SK-N-SH (cell line): ENCODE measurements at regions not wholly inside any gene's neighbourhood (a gene's known extent, or its start where the extent isn't known, plus 50 kb on each side); places are given as distances from the start of the nearest gene placed in this dataset.

Experiments used
- CTCF ChIA-PET: fragments of 300-600, 350-600 bp; formaldehyde crosslinking; extraction: SDS; loops from one replicate; lab custom pipeline; 2021; lab: Yijun Ruan, JAX
- POLR2A ChIA-PET: fragments of 350-600 bp; sonication (Branson Sonifier 250); formaldehyde crosslinking; extraction: SDS; loops from one replicate; lab custom pipeline; 2020; ENCODE audit warnings: antibody characterized with exemption, inconsistent platforms; lab: Yijun Ruan, JAX
- DNase-seq: peaks from one replicate; pipeline ENCODE4 v3.0.0; 2012
- H2AFZ ChIP-seq: fragments of 200-600 bp; sonication (generic); 2 replicates; pipeline ENCODE4 v1.8.1; 2016; ENCODE audit warnings: antibody characterized with exemption, mild to moderate bottlenecking, low read depth
- H3F3A ChIP-seq: fragments of 200-600 bp; sonication (generic); replicated peaks from 2 replicates; pipeline ENCODE3; 2016; ENCODE audit warnings: antibody characterized with exemption, mild to moderate bottlenecking; ENCODE audit not compliant: insufficient read depth
- H3K27ac ChIP-seq, 2 experiments: fragments of 200-500 bp in 1 of 2; fragments of 200-600 bp in 1 of 2; sonication (Bioruptor generic) in 1 of 2; sonication (generic), shearing (Covaris generic) in 1 of 2; 2 replicates each; pipeline versions ENCODE4 v1.5.1 to v1.6.1; 2014 to 2016; ENCODE audit warnings: low read depth in 2 of 2, inconsistent platforms in 1 of 2, low read length in 1 of 2, mild to moderate bottlenecking in 1 of 2, mixed read lengths in 1 of 2
- H3K27me3 ChIP-seq: fragments of 200-600 bp; sonication (generic), shearing (Covaris generic); 2 replicates; pipeline ENCODE4 v1.6.1; 2016; ENCODE audit warnings: mixed run types; ENCODE audit not compliant: insufficient read depth
- H3K36me3 ChIP-seq, 2 experiments: fragments of 200-500 bp in 1 of 2; fragments of 200-600 bp in 1 of 2; sonication (Bioruptor generic) in 1 of 2; sonication (generic) in 1 of 2; replicated peaks in 1 of 2; 2 replicates each; pipeline versions ENCODE3 to v1.5.1; 2014 to 2016; ENCODE audit warnings: low read length in 1 of 2, mild to moderate bottlenecking in 1 of 2; ENCODE audit not compliant: insufficient read depth in 2 of 2, control insufficient read depth in 1 of 2
- H3K4me1 ChIP-seq, 2 experiments: fragments of 200-500 bp in 1 of 2; fragments of 200-600 bp in 1 of 2; sonication (Bioruptor generic) in 1 of 2; sonication (generic), shearing (Covaris generic) in 1 of 2; 2 replicates each; pipeline versions ENCODE4 v1.5.1 to v1.6.1; 2014 to 2016; ENCODE audit warnings: low read depth in 1 of 2, low read length in 1 of 2, mixed run types in 1 of 2; ENCODE audit not compliant: insufficient read depth in 2 of 2, control insufficient read depth in 1 of 2
- H3K4me2 ChIP-seq: fragments of 200-600 bp; sonication (generic), shearing (Covaris generic); 2 replicates; pipeline ENCODE4 v1.6.1; 2017; ENCODE audit warnings: mixed run types
- H3K4me3 ChIP-seq, 2 experiments: fragments of 200-500 bp in 1 of 2; fragments of 200-600 bp in 1 of 2; sonication (Bioruptor generic) in 1 of 2; sonication (generic), shearing (Covaris generic) in 1 of 2; 2 replicates each; pipeline versions ENCODE4 v1.5.1 to v1.8.1; 2014 to 2016; ENCODE audit warnings: low read depth in 2 of 2, inconsistent platforms in 1 of 2, low read length in 1 of 2, mild to moderate bottlenecking in 1 of 2, mixed read lengths in 1 of 2, moderate library complexity in 1 of 2
- H3K79me2 ChIP-seq: fragments of 200-600 bp; sonication (generic); 2 replicates; pipeline ENCODE4 v1.8.1; 2017; ENCODE audit warnings: mild to moderate bottlenecking; ENCODE audit not compliant: insufficient read depth
- H3K9ac ChIP-seq: fragments of 200-600 bp; sonication (generic); 2 replicates; pipeline ENCODE4 v1.6.1; 2017; ENCODE audit warnings: mixed run types
- H3K9me2 ChIP-seq: fragments of 200-600 bp; sonication (generic); 2 replicates; pipeline ENCODE4 v1.6.1; 2017; ENCODE audit warnings: mixed run types
- H3K9me3 ChIP-seq: fragments of 200-600 bp; sonication (generic); 2 replicates; pipeline ENCODE4 v1.6.1; 2017; ENCODE audit warnings: mixed run types, mild to moderate bottlenecking, moderate library complexity
- H4K20me1 ChIP-seq: fragments of 200-600 bp; sonication (generic); 2 replicates; pipeline ENCODE4 v1.6.1; 2017; ENCODE audit warnings: mild to moderate bottlenecking, mixed run types; ENCODE audit not compliant: insufficient read depth
- EP300 ChIP-seq, 2 experiments: IDR thresholded peaks; 2 replicates each; pipeline versions ENCODE4 v1.4.0 to v1.6.1; 2012; ENCODE audit warnings: borderline replicate concordance in 1 of 2, low read depth in 1 of 2, low read length in 1 of 2
- EZH2phosphoT487 ChIP-seq: fragments of 200-600 bp; sonication (generic); IDR thresholded peaks from 2 replicates; pipeline ENCODE4 v1.6.1; 2017; ENCODE audit warnings: low read depth, mixed run types, mild to moderate bottlenecking, antibody characterized with exemption, moderate library complexity, borderline replicate concordance
- IRF3 ChIP-seq: fragments of 150-350 bp; IDR thresholded peaks from 2 replicates; pipeline ENCODE4 v1.6.1; 2016; ENCODE audit warnings: mild to moderate bottlenecking, low read depth, low read length
- MXI1 ChIP-seq: IDR thresholded peaks from 2 replicates; pipeline ENCODE4 v1.6.1; 2012; ENCODE audit warnings: mild to moderate bottlenecking, low read depth, low read length, improper control_type of control experiment
- NFIC ChIP-seq: IDR thresholded peaks from 2 replicates; pipeline ENCODE4 v1.4.0; 2012; ENCODE audit warnings: borderline replicate concordance
- PBX3 ChIP-seq: IDR thresholded peaks from 2 replicates; pipeline ENCODE4; 2012
- RAD21 ChIP-seq: IDR thresholded peaks from 2 replicates; pipeline ENCODE4 v1.6.1; 2012; ENCODE audit warnings: mild to moderate bottlenecking, low read length
- RCOR1 ChIP-seq: fragments of 150-350 bp; IDR thresholded peaks from 2 replicates; pipeline ENCODE4 v1.6.1; 2017; ENCODE audit warnings: antibody characterized with exemption, low read length
- RXRA ChIP-seq: IDR thresholded peaks from 2 replicates; pipeline ENCODE4 v1.4.0; 2012; ENCODE audit warnings: low read depth, mild to moderate bottlenecking, borderline replicate concordance
- SMC3 ChIP-seq: IDR thresholded peaks from 2 replicates; pipeline ENCODE4 v1.6.1; 2012; ENCODE audit warnings: low read depth, low read length, improper control_type of control experiment
- TEAD4 ChIP-seq: IDR thresholded peaks from 2 replicates; pipeline ENCODE4 v1.4.0; 2012; ENCODE audit warnings: mild to moderate bottlenecking, borderline replicate concordance; ENCODE audit not compliant: insufficient read depth
- USF1 ChIP-seq: IDR thresholded peaks from 2 replicates; pipeline ENCODE4 v1.4.0; 2012; ENCODE audit warnings: low read depth, borderline replicate concordance
- WGBS: methylation state at CpG from one replicate; pipeline ENCODE4 v1.1.6; 2017; ENCODE audit warnings: low lambda C conversion rate; 5-methylcytosine and 5-hydroxymethylcytosine counted together
- TF ChIP-seq, protein P1 (sequence below): IDR thresholded peaks from 2 replicates; pipeline ENCODE4 v1.6.1; 2012; ENCODE audit warnings: mild to moderate bottlenecking, low read depth, low read length, moderate library complexity
- TF ChIP-seq, protein P2 (sequence below): IDR thresholded peaks from 2 replicates; pipeline ENCODE4 v1.4.0; 2012; ENCODE audit warnings: low read depth, borderline replicate concordance

DNA sequence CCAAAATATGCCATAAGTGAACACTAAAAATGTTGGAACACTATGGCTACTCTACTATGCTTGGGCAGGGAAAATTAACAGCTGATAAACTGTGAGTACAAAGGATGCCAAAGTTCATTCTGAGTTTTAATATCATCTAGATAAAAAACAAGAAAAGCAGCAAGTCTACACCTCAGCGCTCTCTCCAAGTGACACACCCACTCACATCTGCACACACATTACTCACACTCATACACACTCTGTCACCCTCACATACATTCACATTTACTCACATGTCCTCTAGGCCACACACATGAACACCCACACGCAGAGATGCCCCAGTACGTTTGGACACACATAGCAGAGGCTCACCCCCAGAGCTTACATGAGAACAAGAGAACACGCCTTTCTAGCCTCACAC lies 87.3 kb upstream of the RAB4A start:
- no peak for DNase-seq
- Histone ChIP-seq H3K9me3 (no peaks in the 10 kb centered on the region), H3K9me2 (no peaks in the 10 kb centered on the region), H3K27me3 (no peaks in the 10 kb centered on the region), H4K20me1 (no peaks in the 10 kb centered on the region), H2AFZ (no peak overlapping the region), H3F3A (no peaks in the 10 kb centered on the region), H3K36me3 (no peaks in the 10 kb centered on the region), H3K27ac (no peak overlapping the region), H3K4me3 (no peak overlapping the region), H3K9ac (no peak overlapping the region), H3K4me2 (no peak overlapping the region), H3K79me2 (no peaks in the 10 kb centered on the region), H3K4me1 (no peaks in the 10 kb centered on the region)
- CTCF ChIA-PET: interaction anchor here (1.5 kb wide), 1 partner anchor 44 kb away, joined by 3 read pairs; no protein-coding TSS in a partner anchor
- TF ChIP-seq NFIC (no peak), EZH2phosphoT487 (no peak), IRF3 (no peak), RXRA (no peak), SMC3 (no peak), PBX3 (no peak), USF1 (no peak), RCOR1 (no peak), EP300 (IDR thresholded peaks at IDR 0.05; ENCODE audit: borderline replicate concordance in 1 of 2, low read depth in 1 of 2, low read length in 1 of 2) (no peak), RAD21 (no peak), TEAD4 (no peak), MXI1 (no peak)
- TF ChIP-seq, protein P1, sequence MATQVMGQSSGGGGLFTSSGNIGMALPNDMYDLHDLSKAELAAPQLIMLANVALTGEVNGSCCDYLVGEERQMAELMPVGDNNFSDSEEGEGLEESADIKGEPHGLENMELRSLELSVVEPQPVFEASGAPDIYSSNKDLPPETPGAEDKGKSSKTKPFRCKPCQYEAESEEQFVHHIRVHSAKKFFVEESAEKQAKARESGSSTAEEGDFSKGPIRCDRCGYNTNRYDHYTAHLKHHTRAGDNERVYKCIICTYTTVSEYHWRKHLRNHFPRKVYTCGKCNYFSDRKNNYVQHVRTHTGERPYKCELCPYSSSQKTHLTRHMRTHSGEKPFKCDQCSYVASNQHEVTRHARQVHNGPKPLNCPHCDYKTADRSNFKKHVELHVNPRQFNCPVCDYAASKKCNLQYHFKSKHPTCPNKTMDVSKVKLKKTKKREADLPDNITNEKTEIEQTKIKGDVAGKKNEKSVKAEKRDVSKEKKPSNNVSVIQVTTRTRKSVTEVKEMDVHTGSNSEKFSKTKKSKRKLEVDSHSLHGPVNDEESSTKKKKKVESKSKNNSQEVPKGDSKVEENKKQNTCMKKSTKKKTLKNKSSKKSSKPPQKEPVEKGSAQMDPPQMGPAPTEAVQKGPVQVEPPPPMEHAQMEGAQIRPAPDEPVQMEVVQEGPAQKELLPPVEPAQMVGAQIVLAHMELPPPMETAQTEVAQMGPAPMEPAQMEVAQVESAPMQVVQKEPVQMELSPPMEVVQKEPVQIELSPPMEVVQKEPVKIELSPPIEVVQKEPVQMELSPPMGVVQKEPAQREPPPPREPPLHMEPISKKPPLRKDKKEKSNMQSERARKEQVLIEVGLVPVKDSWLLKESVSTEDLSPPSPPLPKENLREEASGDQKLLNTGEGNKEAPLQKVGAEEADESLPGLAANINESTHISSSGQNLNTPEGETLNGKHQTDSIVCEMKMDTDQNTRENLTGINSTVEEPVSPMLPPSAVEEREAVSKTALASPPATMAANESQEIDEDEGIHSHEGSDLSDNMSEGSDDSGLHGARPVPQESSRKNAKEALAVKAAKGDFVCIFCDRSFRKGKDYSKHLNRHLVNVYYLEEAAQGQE: no peak
- TF ChIP-seq, protein P2, sequence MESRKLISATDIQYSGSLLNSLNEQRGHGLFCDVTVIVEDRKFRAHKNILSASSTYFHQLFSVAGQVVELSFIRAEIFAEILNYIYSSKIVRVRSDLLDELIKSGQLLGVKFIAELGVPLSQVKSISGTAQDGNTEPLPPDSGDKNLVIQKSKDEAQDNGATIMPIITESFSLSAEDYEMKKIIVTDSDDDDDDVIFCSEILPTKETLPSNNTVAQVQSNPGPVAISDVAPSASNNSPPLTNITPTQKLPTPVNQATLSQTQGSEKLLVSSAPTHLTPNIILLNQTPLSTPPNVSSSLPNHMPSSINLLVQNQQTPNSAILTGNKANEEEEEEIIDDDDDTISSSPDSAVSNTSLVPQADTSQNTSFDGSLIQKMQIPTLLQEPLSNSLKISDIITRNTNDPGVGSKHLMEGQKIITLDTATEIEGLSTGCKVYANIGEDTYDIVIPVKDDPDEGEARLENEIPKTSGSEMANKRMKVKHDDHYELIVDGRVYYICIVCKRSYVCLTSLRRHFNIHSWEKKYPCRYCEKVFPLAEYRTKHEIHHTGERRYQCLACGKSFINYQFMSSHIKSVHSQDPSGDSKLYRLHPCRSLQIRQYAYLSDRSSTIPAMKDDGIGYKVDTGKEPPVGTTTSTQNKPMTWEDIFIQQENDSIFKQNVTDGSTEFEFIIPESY: no peak
- WGBS: 74% methylated on average over 4 of the region's 4 CpGs
- POLR2A ChIA-PET: no interaction called here
